Umbilical cord (tissue), 1 donor: ENCODE measurements at regions not wholly inside any gene's neighbourhood (a gene's known extent, or its start where the extent isn't known, plus 50 kb on each side); places are given as distances from the start of the nearest gene placed in this dataset.
A peak's percentile ranks its signal among the peaks of the same experiment; 100 is the strongest.

ENCODE experiments used
- DNase-seq: peaks from one replicate; pipeline ENCODE4 v3.0.0-alpha.2; 2015; ENCODE audit warnings: low spot score

GRCh38 chr2:105596411-105596921, 148.2 kb upstream of the NCK2 start:
- DNase-seq, result no peak

- no peak for DNase-seq
Observed at GRCh38 chr2:105595536-105595935, 149.2 kb upstream of the NCK2 start.

- DNase-seq, result no peak
Observed at GRCh38 chr2:105593221-105593967, 151.3 kb upstream of the NCK2 start.

- DNase-seq, result no peak
Observed at GRCh38 chr2:105592288-105592687, 152.4 kb upstream of the NCK2 start.

DNA sequence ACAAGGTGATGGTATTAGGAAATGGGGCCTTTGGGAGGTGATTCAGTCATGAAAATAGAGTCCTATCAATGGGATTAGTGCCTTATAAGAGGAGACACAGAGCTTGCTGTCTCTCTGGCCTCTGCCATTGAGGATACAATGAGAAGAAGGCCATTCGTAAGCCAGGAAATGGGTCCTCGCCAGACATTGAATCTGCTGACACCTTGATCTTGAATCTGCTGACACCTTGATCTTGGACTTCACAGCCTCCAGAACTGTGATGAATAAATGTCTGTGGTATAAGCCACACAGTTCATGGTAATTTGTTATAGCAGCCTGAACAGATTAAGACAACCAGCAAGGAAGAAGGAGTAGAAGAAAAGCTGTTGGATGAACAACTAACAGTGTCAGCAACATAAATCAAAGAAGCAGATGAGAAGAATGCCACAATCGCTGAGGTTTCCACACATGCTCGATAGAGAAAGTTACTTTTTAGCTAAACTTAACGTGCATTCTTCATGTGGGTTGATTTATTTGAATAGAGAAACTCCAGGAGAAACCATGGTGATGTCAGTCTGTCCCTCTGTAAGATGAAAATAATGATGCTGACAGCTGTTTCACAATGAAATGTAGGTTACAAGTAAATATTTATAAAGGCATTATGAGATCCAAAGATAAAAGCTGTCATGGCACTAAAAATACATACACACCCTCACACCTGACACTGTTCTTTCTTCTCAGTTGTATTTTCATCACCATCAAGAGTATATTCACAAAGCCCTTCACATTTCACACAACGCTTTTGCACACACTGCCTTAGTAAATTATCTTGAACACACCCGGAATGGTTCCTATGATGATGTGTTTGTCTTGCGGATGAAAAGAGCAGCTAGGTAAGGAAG, 153.7 kb upstream of the NCK2 start:
- DNase-seq, result no peak

GRCh38 chr2:105588581-105588980, 156.1 kb upstream of the NCK2 start:
- no peak for DNase-seq

DNA sequence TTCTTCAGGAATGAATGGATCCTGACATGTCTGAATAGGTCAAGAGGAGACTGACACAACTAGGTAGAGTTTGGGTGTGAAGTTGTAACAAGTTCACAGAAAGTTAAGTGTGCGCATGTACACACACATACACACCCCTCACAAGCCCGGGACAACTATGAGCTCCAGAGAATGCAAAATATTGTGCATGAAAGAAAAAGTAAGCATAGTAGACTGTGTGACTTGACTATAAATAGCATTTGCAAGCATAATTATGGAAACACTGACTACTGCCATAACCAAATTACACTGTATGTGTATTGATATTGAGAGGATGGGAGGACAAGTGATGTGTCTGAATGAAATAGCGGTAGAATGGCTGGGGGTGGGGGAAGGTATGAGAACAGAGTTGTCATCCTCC, 157.1 kb upstream of the NCK2 start:
- DNase-seq, result no peak

- DNase-seq, result no peak
Observed at GRCh38 chr2:105584435-105585010, 160.2 kb upstream of the NCK2 start.

DNA sequence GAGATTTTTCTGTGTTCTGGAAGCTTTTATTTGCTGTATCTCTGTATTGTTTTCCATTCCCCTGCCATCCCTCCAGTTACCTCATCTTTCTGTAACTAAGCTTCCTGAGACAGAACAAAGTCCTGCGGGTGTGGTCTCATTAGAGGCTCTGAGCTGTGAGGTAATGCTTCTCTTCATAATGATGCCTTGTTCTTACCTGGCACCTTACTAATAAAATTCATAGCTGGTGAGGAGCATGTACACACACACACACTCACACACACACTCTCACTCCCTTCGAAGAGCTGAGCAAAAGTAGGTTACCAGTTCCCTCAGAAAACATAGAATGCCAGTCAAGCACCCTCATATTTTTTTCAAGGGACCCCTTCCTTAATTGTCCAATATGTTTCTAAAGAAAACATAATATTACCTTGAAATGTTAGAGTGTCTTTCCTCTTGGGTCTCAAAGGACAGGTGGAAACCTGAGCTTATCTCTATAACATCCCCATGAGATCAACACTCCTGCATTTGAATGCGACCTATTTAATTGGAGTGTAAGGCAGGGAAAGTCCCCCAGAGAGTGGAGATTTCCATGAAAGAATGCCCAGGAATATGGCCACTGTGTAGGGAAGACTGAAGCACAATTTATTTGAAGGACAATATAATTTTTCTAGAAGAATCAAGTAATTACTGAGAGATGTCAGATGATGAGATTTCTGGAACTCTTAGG, 161.6 kb upstream of the NCK2 start:
- no peak for DNase-seq

DNA sequence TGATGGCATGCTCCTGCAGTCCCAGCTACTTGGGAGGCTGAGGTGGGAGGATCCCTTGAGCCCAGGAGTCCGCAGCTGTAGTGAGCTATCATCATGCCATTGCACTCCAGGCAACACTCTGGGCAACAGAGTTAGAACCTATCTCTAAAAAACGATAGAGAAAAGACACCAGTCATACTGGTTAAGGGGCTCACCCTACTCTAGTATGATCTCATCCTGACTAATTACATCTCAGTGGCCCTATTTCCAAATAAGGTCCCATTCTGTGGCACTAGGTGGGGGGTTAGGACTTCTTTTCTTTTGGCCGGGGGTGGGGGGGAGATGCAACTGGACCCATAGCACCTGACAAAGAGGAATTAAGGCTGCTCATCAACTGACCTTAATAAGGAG, 163.2 kb upstream of the NCK2 start:
- no peak for DNase-seq

- no peak for DNase-seq
Observed at GRCh38 chr2:105580870-105581554, 163.7 kb upstream of the NCK2 start.

- DNase-seq, result no peak
Observed at GRCh38 chr2:105580216-105580615, 164.5 kb upstream of the NCK2 start.

DNA sequence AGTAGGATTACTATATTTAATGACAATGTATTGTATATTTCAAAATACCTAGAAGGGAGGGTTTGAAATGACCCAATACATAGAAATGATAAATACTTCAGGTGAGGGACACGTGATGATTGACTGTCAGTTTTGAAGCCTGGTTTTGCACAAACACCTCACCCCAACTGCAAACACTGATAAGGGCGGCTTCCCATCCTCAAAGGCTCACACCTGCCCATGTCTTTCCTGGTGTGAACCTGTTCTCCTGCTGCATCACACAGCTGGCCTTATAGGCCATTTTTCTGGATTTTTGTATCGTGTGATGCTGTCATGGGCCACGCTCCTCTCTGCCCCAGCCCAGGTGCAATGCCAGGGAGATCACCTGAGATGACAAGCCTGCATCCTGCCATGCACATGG, 166.5 kb upstream of the NCK2 start:
- no peak for DNase-seq

DNA sequence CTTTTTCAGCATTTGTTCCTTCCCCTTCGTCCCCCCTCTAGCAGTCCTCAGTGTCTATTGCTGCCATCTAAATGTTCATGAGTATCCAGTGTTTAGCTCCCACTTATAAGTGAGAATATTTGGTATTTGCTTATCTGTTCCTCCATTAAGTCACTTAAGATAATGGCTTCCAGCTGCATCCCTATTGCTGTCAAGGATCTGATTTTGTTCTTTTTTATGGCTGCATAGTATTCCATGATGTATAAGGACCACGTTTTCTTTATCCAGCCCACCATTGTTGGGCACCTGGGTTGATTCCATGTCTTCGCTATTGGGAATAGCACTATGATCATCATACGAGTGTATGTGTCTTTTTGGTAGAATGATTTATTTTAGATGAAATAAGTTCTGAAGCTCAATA, 166.9 kb upstream of the NCK2 start:
- no peak for DNase-seq

GRCh38 chr2:105576440-105577241, 168.1 kb upstream of the NCK2 start:
- DNase-seq, result peak; percentile 30

GRCh38 chr2:105576050-105576439, 168.7 kb upstream of the NCK2 start:
- DNase-seq, result no peak

GRCh38 chr2:105575499-105576025, 169.2 kb upstream of the NCK2 start:
- no peak for DNase-seq

- DNase-seq, result no peak
Observed at GRCh38 chr2:105574796-105575344, 169.8 kb upstream of the NCK2 start.

GRCh38 chr2:105573910-105574655, 170.6 kb upstream of the NCK2 start:
- no peak for DNase-seq
